ENCODE measurements at regions not wholly inside any gene's neighbourhood (a gene's known extent, or its start where the extent isn't known, plus 50 kb on each side); places are given as distances from the start of the nearest gene placed in this dataset.

DNA sequence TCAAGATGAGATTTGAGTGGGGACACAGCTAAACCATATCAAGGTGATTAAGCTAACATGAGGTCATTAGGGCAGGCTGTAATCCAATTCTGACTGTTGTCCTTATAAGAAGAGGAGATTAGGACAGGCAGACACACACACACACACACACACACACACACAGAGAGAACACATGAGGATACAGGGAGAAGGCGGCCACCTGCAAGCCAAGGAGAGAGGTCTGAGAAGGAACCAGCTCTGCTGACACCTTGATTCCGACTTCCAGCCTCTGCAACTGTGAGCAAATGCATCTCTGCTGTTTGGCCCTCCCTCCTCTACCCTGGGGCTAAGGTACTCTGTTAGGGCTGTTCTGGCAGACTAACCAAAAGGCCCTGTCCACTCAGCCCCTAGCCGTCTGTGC is 112.5 kb upstream of the GSC start:
- H3K4me3 Mint-ChIP-seq: no peak overlapping the region
- ATAC-seq (no peak), DNase-seq (ENCODE audit: low spot score) (no peak)
- no peaks in the 10 kb centered on the region for H3K27me3 ChIP-seq (ENCODE audit: insufficient read depth)
- H3K36me3 Mint-ChIP-seq (ENCODE audit: low read depth): no peaks in the 10 kb centered on the region
- H3K4me3 ChIP-seq: no peak overlapping the region
- no peaks in the 10 kb centered on the region for H3K4me1 ChIP-seq (ENCODE audit: insufficient read depth)
- H4K20me1 ChIP-seq (replicated peaks; ENCODE audit: insufficient read depth): no peaks in the 10 kb centered on the region
- no peaks in the 10 kb centered on the region for H3K9me2 ChIP-seq (ENCODE audit: insufficient read depth)
- H3K27ac ChIP-seq (ENCODE audit: low read depth): no peak overlapping the region
- H3K4me1 Mint-ChIP-seq: no peaks in the 10 kb centered on the region
- no peaks in the 10 kb centered on the region for H3K36me3 ChIP-seq (ENCODE audit: insufficient read depth)
- no peaks in the 10 kb centered on the region for H3K79me2 ChIP-seq (replicated peaks; ENCODE audit: insufficient read depth)
- H3K27ac Mint-ChIP-seq: no peak overlapping the region
- no peak overlapping the region for H3K4me2 ChIP-seq
- no peak for TF ChIP-seq EZH2phosphoT487 (IDR thresholded peaks at IDR 0.05; ENCODE audit: unreplicated experiment)
- no peak for TF ChIP-seq JUNB (IDR thresholded peaks at IDR 0.05; ENCODE audit: unreplicated experiment)
- TF ChIP-seq, protein P1, sequence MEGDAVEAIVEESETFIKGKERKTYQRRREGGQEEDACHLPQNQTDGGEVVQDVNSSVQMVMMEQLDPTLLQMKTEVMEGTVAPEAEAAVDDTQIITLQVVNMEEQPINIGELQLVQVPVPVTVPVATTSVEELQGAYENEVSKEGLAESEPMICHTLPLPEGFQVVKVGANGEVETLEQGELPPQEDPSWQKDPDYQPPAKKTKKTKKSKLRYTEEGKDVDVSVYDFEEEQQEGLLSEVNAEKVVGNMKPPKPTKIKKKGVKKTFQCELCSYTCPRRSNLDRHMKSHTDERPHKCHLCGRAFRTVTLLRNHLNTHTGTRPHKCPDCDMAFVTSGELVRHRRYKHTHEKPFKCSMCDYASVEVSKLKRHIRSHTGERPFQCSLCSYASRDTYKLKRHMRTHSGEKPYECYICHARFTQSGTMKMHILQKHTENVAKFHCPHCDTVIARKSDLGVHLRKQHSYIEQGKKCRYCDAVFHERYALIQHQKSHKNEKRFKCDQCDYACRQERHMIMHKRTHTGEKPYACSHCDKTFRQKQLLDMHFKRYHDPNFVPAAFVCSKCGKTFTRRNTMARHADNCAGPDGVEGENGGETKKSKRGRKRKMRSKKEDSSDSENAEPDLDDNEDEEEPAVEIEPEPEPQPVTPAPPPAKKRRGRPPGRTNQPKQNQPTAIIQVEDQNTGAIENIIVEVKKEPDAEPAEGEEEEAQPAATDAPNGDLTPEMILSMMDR (conservative IDR thresholded peaks at IDR 0.05; ENCODE audit: low read depth in 2 of 2): no peak
- TF ChIP-seq POLR2AphosphoS5 (IDR thresholded peaks at IDR 0.05; ENCODE audit: low read depth): no peak
- TF ChIP-seq, protein P2, sequence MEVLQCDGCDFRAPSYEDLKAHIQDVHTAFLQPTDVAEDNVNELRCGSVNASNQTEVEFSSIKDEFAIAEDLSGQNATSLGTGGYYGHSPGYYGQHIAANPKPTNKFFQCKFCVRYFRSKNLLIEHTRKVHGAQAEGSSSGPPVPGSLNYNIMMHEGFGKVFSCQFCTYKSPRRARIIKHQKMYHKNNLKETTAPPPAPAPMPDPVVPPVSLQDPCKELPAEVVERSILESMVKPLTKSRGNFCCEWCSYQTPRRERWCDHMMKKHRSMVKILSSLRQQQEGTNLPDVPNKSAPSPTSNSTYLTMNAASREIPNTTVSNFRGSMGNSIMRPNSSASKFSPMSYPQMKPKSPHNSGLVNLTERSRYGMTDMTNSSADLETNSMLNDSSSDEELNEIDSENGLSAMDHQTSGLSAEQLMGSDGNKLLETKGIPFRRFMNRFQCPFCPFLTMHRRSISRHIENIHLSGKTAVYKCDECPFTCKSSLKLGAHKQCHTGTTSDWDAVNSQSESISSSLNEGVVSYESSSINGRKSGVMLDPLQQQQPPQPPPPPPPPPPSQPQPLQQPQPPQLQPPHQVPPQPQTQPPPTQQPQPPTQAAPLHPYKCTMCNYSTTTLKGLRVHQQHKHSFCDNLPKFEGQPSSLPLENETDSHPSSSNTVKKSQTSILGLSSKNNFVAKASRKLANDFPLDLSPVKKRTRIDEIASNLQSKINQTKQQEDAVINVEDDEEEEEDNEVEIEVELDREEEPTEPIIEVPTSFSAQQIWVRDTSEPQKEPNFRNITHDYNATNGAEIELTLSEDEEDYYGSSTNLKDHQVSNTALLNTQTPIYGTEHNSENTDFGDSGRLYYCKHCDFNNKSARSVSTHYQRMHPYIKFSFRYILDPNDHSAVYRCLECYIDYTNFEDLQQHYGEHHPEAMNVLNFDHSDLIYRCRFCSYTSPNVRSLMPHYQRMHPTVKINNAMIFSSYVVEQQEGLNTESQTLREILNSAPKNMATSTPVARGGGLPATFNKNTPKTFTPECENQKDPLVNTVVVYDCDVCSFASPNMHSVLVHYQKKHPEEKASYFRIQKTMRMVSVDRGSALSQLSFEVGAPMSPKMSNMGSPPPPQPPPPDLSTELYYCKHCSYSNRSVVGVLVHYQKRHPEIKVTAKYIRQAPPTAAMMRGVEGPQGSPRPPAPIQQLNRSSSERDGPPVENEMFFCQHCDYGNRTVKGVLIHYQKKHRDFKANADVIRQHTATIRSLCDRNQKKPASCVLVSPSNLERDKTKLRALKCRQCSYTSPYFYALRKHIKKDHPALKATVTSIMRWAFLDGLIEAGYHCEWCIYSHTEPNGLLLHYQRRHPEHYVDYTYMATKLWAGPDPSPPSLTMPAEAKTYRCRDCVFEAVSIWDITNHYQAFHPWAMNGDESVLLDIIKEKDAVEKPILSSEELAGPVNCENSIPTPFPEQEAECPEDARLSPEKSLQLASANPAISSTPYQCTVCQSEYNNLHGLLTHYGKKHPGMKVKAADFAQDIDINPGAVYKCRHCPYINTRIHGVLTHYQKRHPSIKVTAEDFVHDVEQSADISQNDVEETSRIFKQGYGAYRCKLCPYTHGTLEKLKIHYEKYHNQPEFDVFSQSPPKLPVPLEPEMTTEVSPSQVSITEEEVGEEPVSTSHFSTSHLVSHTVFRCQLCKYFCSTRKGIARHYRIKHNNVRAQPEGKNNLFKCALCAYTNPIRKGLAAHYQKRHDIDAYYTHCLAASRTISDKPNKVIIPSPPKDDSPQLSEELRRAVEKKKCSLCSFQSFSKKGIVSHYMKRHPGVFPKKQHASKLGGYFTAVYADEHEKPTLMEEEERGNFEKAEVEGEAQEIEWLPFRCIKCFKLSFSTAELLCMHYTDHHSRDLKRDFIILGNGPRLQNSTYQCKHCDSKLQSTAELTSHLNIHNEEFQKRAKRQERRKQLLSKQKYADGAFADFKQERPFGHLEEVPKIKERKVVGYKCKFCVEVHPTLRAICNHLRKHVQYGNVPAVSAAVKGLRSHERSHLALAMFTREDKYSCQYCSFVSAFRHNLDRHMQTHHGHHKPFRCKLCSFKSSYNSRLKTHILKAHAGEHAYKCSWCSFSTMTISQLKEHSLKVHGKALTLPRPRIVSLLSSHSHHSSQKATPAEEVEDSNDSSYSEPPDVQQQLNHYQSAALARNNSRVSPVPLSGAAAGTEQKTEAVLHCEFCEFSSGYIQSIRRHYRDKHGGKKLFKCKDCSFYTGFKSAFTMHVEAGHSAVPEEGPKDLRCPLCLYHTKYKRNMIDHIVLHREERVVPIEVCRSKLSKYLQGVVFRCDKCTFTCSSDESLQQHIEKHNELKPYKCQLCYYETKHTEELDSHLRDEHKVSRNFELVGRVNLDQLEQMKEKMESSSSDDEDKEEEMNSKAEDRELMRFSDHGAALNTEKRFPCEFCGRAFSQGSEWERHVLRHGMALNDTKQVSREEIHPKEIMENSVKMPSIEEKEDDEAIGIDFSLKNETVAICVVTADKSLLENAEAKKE (CRISPR knock-in tag; IDR thresholded peaks at IDR 0.05): no peak
- TF ChIP-seq ZNF331 (CRISPR knock-in tag; IDR thresholded peaks at IDR 0.05; ENCODE audit: low read depth): no peak
- TF ChIP-seq, protein P3, sequence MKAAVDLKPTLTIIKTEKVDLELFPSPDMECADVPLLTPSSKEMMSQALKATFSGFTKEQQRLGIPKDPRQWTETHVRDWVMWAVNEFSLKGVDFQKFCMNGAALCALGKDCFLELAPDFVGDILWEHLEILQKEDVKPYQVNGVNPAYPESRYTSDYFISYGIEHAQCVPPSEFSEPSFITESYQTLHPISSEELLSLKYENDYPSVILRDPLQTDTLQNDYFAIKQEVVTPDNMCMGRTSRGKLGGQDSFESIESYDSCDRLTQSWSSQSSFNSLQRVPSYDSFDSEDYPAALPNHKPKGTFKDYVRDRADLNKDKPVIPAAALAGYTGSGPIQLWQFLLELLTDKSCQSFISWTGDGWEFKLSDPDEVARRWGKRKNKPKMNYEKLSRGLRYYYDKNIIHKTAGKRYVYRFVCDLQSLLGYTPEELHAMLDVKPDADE (IDR thresholded peaks at IDR 0.05): no peak
- no peak for TF ChIP-seq STAT1 (IDR thresholded peaks at IDR 0.05; ENCODE audit: unreplicated experiment)
- TF ChIP-seq EZH2 (IDR thresholded peaks at IDR 0.05; ENCODE audit: low read depth, unreplicated experiment): no peak
- TF ChIP-seq, protein P4, sequence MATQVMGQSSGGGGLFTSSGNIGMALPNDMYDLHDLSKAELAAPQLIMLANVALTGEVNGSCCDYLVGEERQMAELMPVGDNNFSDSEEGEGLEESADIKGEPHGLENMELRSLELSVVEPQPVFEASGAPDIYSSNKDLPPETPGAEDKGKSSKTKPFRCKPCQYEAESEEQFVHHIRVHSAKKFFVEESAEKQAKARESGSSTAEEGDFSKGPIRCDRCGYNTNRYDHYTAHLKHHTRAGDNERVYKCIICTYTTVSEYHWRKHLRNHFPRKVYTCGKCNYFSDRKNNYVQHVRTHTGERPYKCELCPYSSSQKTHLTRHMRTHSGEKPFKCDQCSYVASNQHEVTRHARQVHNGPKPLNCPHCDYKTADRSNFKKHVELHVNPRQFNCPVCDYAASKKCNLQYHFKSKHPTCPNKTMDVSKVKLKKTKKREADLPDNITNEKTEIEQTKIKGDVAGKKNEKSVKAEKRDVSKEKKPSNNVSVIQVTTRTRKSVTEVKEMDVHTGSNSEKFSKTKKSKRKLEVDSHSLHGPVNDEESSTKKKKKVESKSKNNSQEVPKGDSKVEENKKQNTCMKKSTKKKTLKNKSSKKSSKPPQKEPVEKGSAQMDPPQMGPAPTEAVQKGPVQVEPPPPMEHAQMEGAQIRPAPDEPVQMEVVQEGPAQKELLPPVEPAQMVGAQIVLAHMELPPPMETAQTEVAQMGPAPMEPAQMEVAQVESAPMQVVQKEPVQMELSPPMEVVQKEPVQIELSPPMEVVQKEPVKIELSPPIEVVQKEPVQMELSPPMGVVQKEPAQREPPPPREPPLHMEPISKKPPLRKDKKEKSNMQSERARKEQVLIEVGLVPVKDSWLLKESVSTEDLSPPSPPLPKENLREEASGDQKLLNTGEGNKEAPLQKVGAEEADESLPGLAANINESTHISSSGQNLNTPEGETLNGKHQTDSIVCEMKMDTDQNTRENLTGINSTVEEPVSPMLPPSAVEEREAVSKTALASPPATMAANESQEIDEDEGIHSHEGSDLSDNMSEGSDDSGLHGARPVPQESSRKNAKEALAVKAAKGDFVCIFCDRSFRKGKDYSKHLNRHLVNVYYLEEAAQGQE (IDR thresholded peaks at IDR 0.05; ENCODE audit: unreplicated experiment): no peak
- no peak for TF ChIP-seq NANOG (IDR thresholded peaks at IDR 0.05; ENCODE audit: borderline replicate concordance)
- no peak for TF ChIP-seq CREB1 (CRISPR knock-in tag; IDR thresholded peaks at IDR 0.05; ENCODE audit: low read depth)
- TF ChIP-seq ZNF114 (CRISPR knock-in tag; IDR thresholded peaks at IDR 0.05): no peak
- no peaks in the 10 kb centered on the region for H3F3A ChIP-seq (replicated peaks; ENCODE audit: low read depth)
- H2AFZ ChIP-seq: no peak overlapping the region
- H3K27me3 Mint-ChIP-seq (ENCODE audit: insufficient read depth, low read depth, poor library complexity): no peaks in the 10 kb centered on the region
- no peaks in the 10 kb centered on the region for H3K9me3 Mint-ChIP-seq
